ENCODE measurements at regions not wholly inside any gene's neighbourhood (a gene's known extent, or its start where the extent isn't known, plus 50 kb on each side); places are given as distances from the start of the nearest gene placed in this dataset.

GRCh38 chr2:221096706-221097567 lies 475.2 kb downstream of the EPHA4 start:
- Mint-ChIP-seq H3K27me3 (no peaks in the 10 kb centered on the region), H3K4me1 (no peaks in the 10 kb centered on the region), H3K4me3 (no peak overlapping the region), H3K9me3 (no peaks in the 10 kb centered on the region), H3K36me3 (no peaks in the 10 kb centered on the region), H3K27ac (no peak overlapping the region)

- no peaks in the 10 kb centered on the region for H3K4me1 Mint-ChIP-seq
- no peak overlapping the region for H3K4me3 Mint-ChIP-seq
- no peaks in the 10 kb centered on the region for H3K36me3 Mint-ChIP-seq
- no peaks in the 10 kb centered on the region for H3K9me3 Mint-ChIP-seq
- H3K27ac Mint-ChIP-seq, result no peak overlapping the region
- no peaks in the 10 kb centered on the region for H3K27me3 Mint-ChIP-seq
Measured at GRCh38 chr2:221097568-221097915, 474.6 kb downstream of the EPHA4 start.

GRCh38 chr2:221097949-221098348 lies 474.2 kb downstream of the EPHA4 start:
- no peaks in the 10 kb centered on the region for H3K4me1 Mint-ChIP-seq
- H3K27me3 Mint-ChIP-seq, result no peaks in the 10 kb centered on the region
- no peaks in the 10 kb centered on the region for H3K9me3 Mint-ChIP-seq
- no peak overlapping the region for H3K4me3 Mint-ChIP-seq
- H3K36me3 Mint-ChIP-seq, result no peaks in the 10 kb centered on the region
- H3K27ac Mint-ChIP-seq, result no peak overlapping the region

GRCh38 chr2:221100467-221101089 lies 471.5 kb downstream of the EPHA4 start:
- Mint-ChIP-seq H3K27ac (no peak overlapping the region), H3K9me3 (no peaks in the 10 kb centered on the region), H3K4me3 (no peak overlapping the region), H3K36me3 (no peaks in the 10 kb centered on the region), H3K27me3 (no peaks in the 10 kb centered on the region), H3K4me1 (no peaks in the 10 kb centered on the region)

- Mint-ChIP-seq H3K36me3 (no peaks in the 10 kb centered on the region), H3K27me3 (peaks cover 2% of the 10 kb centered on the region), H3K4me3 (no peak overlapping the region), H3K9me3 (no peaks in the 10 kb centered on the region), H3K4me1 (no peaks in the 10 kb centered on the region), H3K27ac (no peak overlapping the region)
Measured at GRCh38 chr2:221102896-221103688, 469.0 kb downstream of the EPHA4 start.

GRCh38 chr2:221103930-221104329 lies 468.2 kb downstream of the EPHA4 start:
- Mint-ChIP-seq H3K36me3 (no peaks in the 10 kb centered on the region), H3K27ac (no peak overlapping the region), H3K4me1 (no peaks in the 10 kb centered on the region), H3K27me3 (peaks cover 2% of the 10 kb centered on the region), H3K9me3 (no peaks in the 10 kb centered on the region), H3K4me3 (no peak overlapping the region)

GRCh38 chr2:221104361-221104811 lies 467.7 kb downstream of the EPHA4 start:
- H3K9me3 Mint-ChIP-seq, result no peaks in the 10 kb centered on the region
- no peak overlapping the region for H3K4me3 Mint-ChIP-seq
- no peak overlapping the region for H3K27ac Mint-ChIP-seq
- no peaks in the 10 kb centered on the region for H3K4me1 Mint-ChIP-seq
- no peaks in the 10 kb centered on the region for H3K36me3 Mint-ChIP-seq
- H3K27me3 Mint-ChIP-seq, result peaks cover 2% of the 10 kb centered on the region

GRCh38 chr2:221106241-221106640 lies 465.9 kb downstream of the EPHA4 start:
- Mint-ChIP-seq H3K4me1 (no peaks in the 10 kb centered on the region), H3K36me3 (no peaks in the 10 kb centered on the region), H3K27ac (no peak overlapping the region), H3K9me3 (no peaks in the 10 kb centered on the region), H3K27me3 (peaks cover 2% of the 10 kb centered on the region), H3K4me3 (no peak overlapping the region)

GRCh38 chr2:221107424-221107823 lies 464.7 kb downstream of the EPHA4 start:
- H3K36me3 Mint-ChIP-seq, result no peaks in the 10 kb centered on the region
- H3K9me3 Mint-ChIP-seq, result no peaks in the 10 kb centered on the region
- H3K27me3 Mint-ChIP-seq, result peaks cover 2% of the 10 kb centered on the region
- H3K27ac Mint-ChIP-seq, result no peak overlapping the region
- H3K4me3 Mint-ChIP-seq, result no peak overlapping the region
- no peaks in the 10 kb centered on the region for H3K4me1 Mint-ChIP-seq

- Mint-ChIP-seq H3K36me3 (no peaks in the 10 kb centered on the region), H3K4me1 (no peaks in the 10 kb centered on the region), H3K4me3 (no peak overlapping the region), H3K9me3 (no peaks in the 10 kb centered on the region), H3K27me3 (peaks cover 2% of the 10 kb centered on the region), H3K27ac (no peak overlapping the region)
Measured at GRCh38 chr2:221109552-221109951, 462.6 kb downstream of the EPHA4 start.

- Mint-ChIP-seq H3K4me1 (no peaks in the 10 kb centered on the region), H3K9me3 (no peaks in the 10 kb centered on the region), H3K36me3 (no peaks in the 10 kb centered on the region), H3K27me3 (no peaks in the 10 kb centered on the region), H3K27ac (no peak overlapping the region), H3K4me3 (no peak overlapping the region)
Measured at GRCh38 chr2:221111739-221112138, 460.4 kb downstream of the EPHA4 start.

- Mint-ChIP-seq H3K36me3 (no peaks in the 10 kb centered on the region), H3K9me3 (no peaks in the 10 kb centered on the region)
Measured at GRCh38 chr2:221112744-221113143, 459.4 kb downstream of the EPHA4 start.

GRCh38 chr2:221115944-221116343 lies 456.2 kb downstream of the EPHA4 start:
- Mint-ChIP-seq H3K27ac (no peak overlapping the region), H3K4me1 (no peaks in the 10 kb centered on the region), H3K4me3 (no peak overlapping the region), H3K36me3 (no peaks in the 10 kb centered on the region), H3K9me3 (no peaks in the 10 kb centered on the region), H3K27me3 (peaks cover 4% of the 10 kb centered on the region)

More at GRCh38 chr2:221112744-221113143, 459.4 kb downstream of the EPHA4 start:
- H3K27me3 Mint-ChIP-seq, result no peaks in the 10 kb centered on the region
- no peak overlapping the region for H3K27ac Mint-ChIP-seq
- H3K4me3 Mint-ChIP-seq, result no peak overlapping the region
- no peaks in the 10 kb centered on the region for H3K4me1 Mint-ChIP-seq

GRCh38 chr2:221120643-221121042 lies 451.5 kb downstream of the EPHA4 start:
- Mint-ChIP-seq H3K4me1 (no peaks in the 10 kb centered on the region), H3K4me3 (no peak overlapping the region), H3K27me3 (peaks cover 6% of the 10 kb centered on the region), H3K36me3 (no peaks in the 10 kb centered on the region), H3K27ac (no peak overlapping the region), H3K9me3 (no peaks in the 10 kb centered on the region)

- Mint-ChIP-seq H3K27ac (no peak overlapping the region), H3K4me3 (no peak overlapping the region), H3K36me3 (no peaks in the 10 kb centered on the region), H3K27me3 (peaks cover 12% of the 10 kb centered on the region), H3K9me3 (peaks cover 8% of the 10 kb centered on the region), H3K4me1 (no peaks in the 10 kb centered on the region)
Measured at GRCh38 chr2:221123396-221123795, 448.7 kb downstream of the EPHA4 start.
